Kidney (tissue), 13 donors: ENCODE measurements at regions not wholly inside any gene's neighbourhood (a gene's known extent, or its start where the extent isn't known, plus 50 kb on each side); places are given as distances from the start of the nearest gene placed in this dataset.

Source experiments
- DNase-seq, 5 donors: peaks; one replicate each; pipeline ENCODE4 v3.0.0-alpha.2; 2013 to 2020
- FAIRE-seq: peaks from 2 replicates; lab custom pipeline; 2012; peaks lifted over from hg19 to GRCh38; lab: Jason Lieb, UNC
- H3K27ac ChIP-seq, 2 donors: one replicate each; pipeline ENCODE4 v1.7.0; 2013; ENCODE audit warnings: low read depth in 2 of 2, low read length in 2 of 2, inconsistent platforms in 1 of 2
- H3K27me3 ChIP-seq: one replicate; pipeline ENCODE4 v1.7.1; 2013; ENCODE audit warnings: low read length, inconsistent platforms; ENCODE audit not compliant: control insufficient read depth, insufficient read depth
- H3K36me3 ChIP-seq, 3 donors: one replicate each; pipeline versions ENCODE4 v1.7.0 to v1.7.1; 2013; ENCODE audit warnings: low read length in 3 of 3, control low read depth in 1 of 3, inconsistent platforms in 1 of 3; ENCODE audit not compliant: insufficient read depth in 3 of 3, control insufficient read depth in 2 of 3
- H3K4me1 ChIP-seq, 3 donors: one replicate each; pipeline versions ENCODE4 v1.7.0 to v1.7.1; 2013; ENCODE audit warnings: low read length in 3 of 3, inconsistent platforms in 1 of 3, low read depth in 1 of 3; ENCODE audit not compliant: control insufficient read depth in 2 of 3, insufficient read depth in 2 of 3
- H3K4me3 ChIP-seq, 3 donors: one replicate each; pipeline versions ENCODE4 v1.7.0 to v1.8.1; 2013; ENCODE audit warnings: low read length in 3 of 3, control low read depth in 1 of 3, inconsistent platforms in 1 of 3
- H3K9ac ChIP-seq, 3 donors: one replicate each; pipeline versions ENCODE4 v1.7.0 to v1.7.1; 2013; ENCODE audit warnings: low read length in 3 of 3, control low read depth in 1 of 3, inconsistent platforms in 1 of 3
- H3K9me3 ChIP-seq, 3 donors: one replicate each; pipeline versions ENCODE4 v1.7.0 to v1.7.1; 2013; ENCODE audit warnings: low read length in 3 of 3, control low read depth in 1 of 3, inconsistent platforms in 1 of 3; ENCODE audit not compliant: control insufficient read depth in 2 of 3, insufficient read depth in 1 of 3
- CTCF ChIP-seq: IDR thresholded peaks from 3 replicates; pipeline ENCODE4 v1.5.1; 2012; ENCODE audit warnings: mild to moderate bottlenecking, moderate library complexity, borderline replicate concordance; ENCODE audit not compliant: insufficient read depth; ENCODE audit errors: extremely low read depth
- intact Hi-C: fragments of 100-400 bp; cut with DNase I; formaldehyde crosslinking; loops from one replicate; pipeline ENCODE4 v1.11.1; 2022
- donor health status: control.
- donor health status: control.
- donor health status: control.
- donor health status: control.
- donor health status: control.
- donor health status: DM: yes; HTN: yes; CAD: no.
- donor health status: Normal renal cell carcinoma (clear cell type).

- H3K9me3 ChIP-seq, result no peaks in the 10 kb centered on the region
- H3K4me1 ChIP-seq, result no peaks in the 10 kb centered on the region
- no peak for TF ChIP-seq CTCF
- H3K27me3 ChIP-seq, result no peaks in the 10 kb centered on the region
- H3K27ac ChIP-seq, result no peak overlapping the region
- no peaks in the 10 kb centered on the region for H3K36me3 ChIP-seq
- no peak for FAIRE-seq
- intact Hi-C loops, result no loop called here
- DNase-seq, result no peak
- H3K9ac ChIP-seq, result no peak overlapping the region
- H3K4me3 ChIP-seq, result no peak overlapping the region
Measured at GRCh38 chr2:217026569-217026968, 166.7 kb upstream of the TNP1 start.

- DNase-seq (no peak), FAIRE-seq (no peak)
- H3K9me3 ChIP-seq, result no peaks in the 10 kb centered on the region
- intact Hi-C loops, result no loop called here
- no peaks in the 10 kb centered on the region for H3K27me3 ChIP-seq
- no peak overlapping the region for H3K27ac ChIP-seq
- H3K9ac ChIP-seq, result no peak overlapping the region
- no peaks in the 10 kb centered on the region for H3K36me3 ChIP-seq
- H3K4me3 ChIP-seq, result no peak overlapping the region
- no peak for TF ChIP-seq CTCF
- H3K4me1 ChIP-seq, result no peaks in the 10 kb centered on the region
Measured at GRCh38 chr2:217026161-217026560, 166.3 kb upstream of the TNP1 start.

GRCh38 chr2:217023611-217024010 is 163.7 kb upstream of the TNP1 start:
- no peaks in the 10 kb centered on the region for H3K27me3 ChIP-seq
- no peak overlapping the region for H3K4me3 ChIP-seq
- FAIRE-seq (no peak), DNase-seq (no peak)
- no peak for TF ChIP-seq CTCF
- no peak overlapping the region for H3K9ac ChIP-seq
- H3K4me1 ChIP-seq, result no peaks in the 10 kb centered on the region
- intact Hi-C loops, result no loop called here
- no peaks in the 10 kb centered on the region for H3K9me3 ChIP-seq
- H3K36me3 ChIP-seq, result no peaks in the 10 kb centered on the region
- H3K27ac ChIP-seq, result no peak overlapping the region

- no peaks in the 10 kb centered on the region for H3K27me3 ChIP-seq
- no peak overlapping the region for H3K27ac ChIP-seq
- intact Hi-C loops, result no loop called here
- no peak for FAIRE-seq
- H3K4me3 ChIP-seq, result no peak overlapping the region
- no peaks in the 10 kb centered on the region for H3K36me3 ChIP-seq
- no peak for DNase-seq
- no peaks in the 10 kb centered on the region for H3K9me3 ChIP-seq
- H3K9ac ChIP-seq, result no peak overlapping the region
- TF ChIP-seq CTCF, result no peak
- H3K4me1 ChIP-seq, result no peaks in the 10 kb centered on the region
Measured at GRCh38 chr2:217017456-217018252, 157.8 kb upstream of the TNP1 start.
